PC-9 (cell line): ENCODE measurements at regions not wholly inside any gene's neighbourhood (a gene's known extent, or its start where the extent isn't known, plus 50 kb on each side); places are given as distances from the start of the nearest gene placed in this dataset.

Experiments
- BruUV-seq: library from RNA; stranded (reverse); fragments of 400-500 nt; replicated peaks from 2 replicates; lab custom pipeline; 2021; lab: Mats Ljungman, UMichigan
- CTCF ChIA-PET: fragments of 300-600 bp; sonication (Branson Sonifier 250); formaldehyde crosslinking; loops from one replicate; lab custom pipeline; 2022; ENCODE audit warnings: antibody characterized with exemption; lab: Charles Lee
- POLR2A ChIA-PET: fragments of 300-600 bp; sonication (Branson Sonifier 250); formaldehyde crosslinking; loops from one replicate; lab custom pipeline; 2022; ENCODE audit warnings: antibody characterized with exemption; ENCODE audit not compliant: unreplicated experiment; lab: Charles Lee
- DNase-seq, 2 experiments: peaks; one replicate each; pipeline versions ENCODE4 v3.0.0 to v3.0.0-alpha.2; 2015 to 2022; ENCODE audit warnings: mixed read lengths in 1 of 2
- H2AFZ ChIP-seq: fragments of 200-600 bp; sonication (generic); 2 replicates; pipeline ENCODE4 v1.8.1; 2017; ENCODE audit warnings: antibody characterized with exemption
- H3F3A ChIP-seq: fragments of 200-600 bp; sonication (generic); 2 replicates; pipeline ENCODE4 v1.8.1; 2017; ENCODE audit warnings: antibody characterized with exemption, mild to moderate bottlenecking, low read depth; ENCODE audit not compliant: insufficient read depth
- H3K27ac ChIP-seq: fragments of 200-600 bp; sonication (generic); 2 replicates; pipeline ENCODE4 v1.6.1; 2016; ENCODE audit warnings: mixed run types
- H3K27me3 ChIP-seq: fragments of 200-600 bp; sonication (generic); 2 replicates; pipeline ENCODE4 v1.6.1; 2016; ENCODE audit warnings: low read depth, mixed run types; ENCODE audit not compliant: insufficient read depth
- H3K36me3 ChIP-seq: fragments of 200-600 bp; sonication (generic); 2 replicates; pipeline ENCODE4 v1.6.1; 2016; ENCODE audit warnings: low read depth, mixed run types
- H3K4me1 ChIP-seq: fragments of 200-600 bp; sonication (generic); replicated peaks from 2 replicates; pipeline ENCODE4 v1.6.1; 2016; ENCODE audit warnings: mixed run types; ENCODE audit not compliant: insufficient read depth
- H3K4me2 ChIP-seq: fragments of 200-600 bp; sonication (generic); 2 replicates; pipeline ENCODE4 v1.6.1; 2017; ENCODE audit warnings: mixed run types
- H3K4me3 ChIP-seq: fragments of 200-600 bp; sonication (generic); 2 replicates; pipeline ENCODE4 v1.6.1; 2016; ENCODE audit warnings: mixed run types
- H3K79me2 ChIP-seq: fragments of 200-600 bp; sonication (generic); 2 replicates; pipeline ENCODE4 v1.6.1; 2017; ENCODE audit warnings: low read depth, mixed run types
- H3K9me2 ChIP-seq: fragments of 200-600 bp; sonication (generic); 2 replicates; pipeline ENCODE4 v1.8.1; 2017; ENCODE audit warnings: mild to moderate bottlenecking; ENCODE audit not compliant: insufficient read depth
- H3K9me3 ChIP-seq: fragments of 200-600 bp; sonication (generic); 2 replicates; pipeline ENCODE4 v1.8.1; 2016; ENCODE audit warnings: low read depth; ENCODE audit not compliant: insufficient read depth
- H4K20me1 ChIP-seq: fragments of 200-600 bp; sonication (generic); 2 replicates; pipeline ENCODE4 v1.8.1; 2017; ENCODE audit not compliant: insufficient read depth
- CTCF ChIP-seq: fragments of 200-600 bp; sonication (generic); conservative IDR thresholded peaks from 2 replicates; pipeline ENCODE4 v1.6.1; 2017; ENCODE audit warnings: mixed run types, antibody characterized with exemption, mild to moderate bottlenecking, moderate library complexity
- EZH2 ChIP-seq: fragments of 200-600 bp; sonication (generic); IDR thresholded peaks from 2 replicates; pipeline ENCODE4 v1.8.0; 2017; ENCODE audit warnings: antibody characterized with exemption, low read depth
- intact Hi-C: fragments of 100-400 bp; cut with micrococcal nuclease; formaldehyde crosslinking; loops from one replicate; pipeline ENCODE4 v1.10.0; 2022; ENCODE audit not compliant: unreplicated experiment

- no peaks in the 10 kb centered on the region for H3F3A ChIP-seq
- no TSS peak for BruUV-seq
- ChIA-PET POLR2A (interaction anchor here (0.6 kb wide), 1 partner anchor 42 kb away, joined by 5 read pairs; no protein-coding TSS in a partner anchor), CTCF (interaction anchor here (0.5 kb wide), 1 partner anchor 21 kb away, joined by 3 read pairs; no protein-coding TSS in a partner anchor)
- H3K9me3 ChIP-seq = no peaks in the 10 kb centered on the region
- no peaks in the 10 kb centered on the region for H3K36me3 ChIP-seq
- no peaks in the 10 kb centered on the region for H3K79me2 ChIP-seq
- H3K4me1 ChIP-seq = no peaks in the 10 kb centered on the region
- H4K20me1 ChIP-seq = no peaks in the 10 kb centered on the region
- H3K27me3 ChIP-seq = no peaks in the 10 kb centered on the region
- H3K9me2 ChIP-seq = no peaks in the 10 kb centered on the region
- no peak for TF ChIP-seq CTCF
- TF ChIP-seq EZH2 = no peak
- H3K27ac ChIP-seq = no peak overlapping the region
- H3K4me2 ChIP-seq = no peak overlapping the region
- H2AFZ ChIP-seq = no peak overlapping the region
- DNase-seq = no peak
- H3K4me3 ChIP-seq = no peak overlapping the region
- intact Hi-C loops = no loop called here
These were observed 394.2 kb downstream of the ZEB2 start for GRCh38 chr2:144125751-144126150.

DNA sequence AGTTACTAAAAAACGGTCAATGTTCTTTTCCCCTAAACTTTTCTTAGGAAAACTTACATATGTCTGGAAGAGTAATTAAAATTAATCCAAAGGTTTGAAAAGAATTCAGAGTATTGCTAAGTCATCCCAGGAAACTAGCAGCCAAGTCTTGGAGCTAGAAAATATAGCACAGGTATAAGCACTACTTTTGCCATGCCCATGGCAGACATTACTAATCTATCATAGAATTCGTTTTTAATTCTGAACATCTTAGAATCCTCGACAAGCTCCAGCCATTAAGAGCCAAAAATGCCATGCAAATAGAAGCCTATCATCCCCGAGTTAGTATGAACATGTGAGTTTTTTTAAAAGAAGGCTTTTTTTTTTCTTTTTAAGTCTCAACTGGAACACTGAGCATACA, 395.0 kb downstream of the ZEB2 start:
- no peak for DNase-seq
- H2AFZ ChIP-seq = no peak overlapping the region
- H3F3A ChIP-seq = no peaks in the 10 kb centered on the region
- H3K4me2 ChIP-seq = no peak overlapping the region
- no peaks in the 10 kb centered on the region for H3K36me3 ChIP-seq
- ChIA-PET POLR2A (no interaction called here), CTCF (no interaction called here)
- H3K4me3 ChIP-seq = no peak overlapping the region
- H3K4me1 ChIP-seq = no peaks in the 10 kb centered on the region
- H3K9me2 ChIP-seq = no peaks in the 10 kb centered on the region
- no peaks in the 10 kb centered on the region for H3K9me3 ChIP-seq
- no peaks in the 10 kb centered on the region for H3K79me2 ChIP-seq
- no peak for TF ChIP-seq CTCF
- no peak for TF ChIP-seq EZH2
- no peak overlapping the region for H3K27ac ChIP-seq
- H4K20me1 ChIP-seq = no peaks in the 10 kb centered on the region
- H3K27me3 ChIP-seq = no peaks in the 10 kb centered on the region
- no TSS peak for BruUV-seq
- intact Hi-C loops = no loop called here

DNA sequence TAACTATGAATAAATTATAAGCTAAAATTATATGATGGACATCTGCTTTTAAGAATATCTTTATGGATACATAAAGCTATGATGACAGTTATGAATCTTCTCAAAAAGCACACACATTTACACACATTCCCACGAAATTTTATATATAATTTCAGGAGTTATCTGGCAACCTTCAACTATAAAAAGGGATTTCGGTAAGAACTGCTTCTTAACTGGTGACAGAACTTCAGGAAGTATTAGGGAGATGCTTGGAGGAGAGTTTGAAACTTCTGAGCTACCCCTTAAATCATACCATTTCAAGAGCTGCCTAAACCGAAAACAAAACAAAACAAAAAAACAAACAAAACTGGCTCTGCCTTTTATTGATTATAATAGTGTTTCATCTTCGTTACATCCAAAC, 399.4 kb downstream of the ZEB2 start:
- Histone ChIP-seq H3K4me3 (no peak overlapping the region), H4K20me1 (no peaks in the 10 kb centered on the region), H3K4me2 (no peak overlapping the region), H3K9me3 (no peaks in the 10 kb centered on the region; the same call in 1 of the 2 replicates), H3K79me2 (no peaks in the 10 kb centered on the region), H3K9me2 (no peaks in the 10 kb centered on the region), H2AFZ (no peak overlapping the region), H3F3A (no peaks in the 10 kb centered on the region), H3K4me1 (no peaks in the 10 kb centered on the region), H3K27ac (no peak overlapping the region), H3K36me3 (no peaks in the 10 kb centered on the region), H3K27me3 (no peaks in the 10 kb centered on the region)
- intact Hi-C loops = no loop called here
- TF ChIP-seq EZH2 = no peak
- no peak for TF ChIP-seq CTCF
- no peak for DNase-seq
- no TSS peak for BruUV-seq
- ChIA-PET CTCF (no interaction called here), POLR2A (no interaction called here)
